ENCODE measurements at regions not wholly inside any gene's neighbourhood (a gene's known extent, or its start where the extent isn't known, plus 50 kb on each side); places are given as distances from the start of the nearest gene placed in this dataset.

GRCh38 chr5:117054141-117054540, 479.5 kb upstream of the SEMA6A start:
- intact Hi-C loops (cut with DNase I), result no loop called here
- Histone ChIP-seq H3K9me3 (no peaks in the 10 kb centered on the region), H3K4me1 (no peaks in the 10 kb centered on the region), H3K36me3 (no peaks in the 10 kb centered on the region), H3K27me3 (no peaks in the 10 kb centered on the region), H3K4me3 (no peak overlapping the region), H3K27ac (no peak overlapping the region)
- no peak for DNase-seq (ENCODE audit: extremely low spot score in 2 of 2)
- TF ChIP-seq POLR2A (IDR thresholded peaks at IDR 0.05), result no peak
- TF ChIP-seq POLR2AphosphoS5 (IDR thresholded peaks at IDR 0.05; ENCODE audit: insufficient read depth in 1 of 2, low read depth in 1 of 2), result no peak
- TF ChIP-seq CTCF (IDR thresholded peaks at IDR 0.05), result no peak

GRCh38 chr5:117041926-117042595, 467.4 kb upstream of the SEMA6A start:
- Histone ChIP-seq H3K27me3 (no peaks in the 10 kb centered on the region), H3K36me3 (no peaks in the 10 kb centered on the region), H3K4me1 (no peaks in the 10 kb centered on the region), H3K4me3 (no peak overlapping the region), H3K27ac (no peak overlapping the region), H3K9me3 (no peaks in the 10 kb centered on the region)
- intact Hi-C loops (cut with DNase I), result no loop called here
- no peak for TF ChIP-seq POLR2A (IDR thresholded peaks at IDR 0.05)
- no peak for TF ChIP-seq POLR2AphosphoS5 (IDR thresholded peaks at IDR 0.05; ENCODE audit: insufficient read depth in 1 of 2, low read depth in 1 of 2)
- TF ChIP-seq CTCF (IDR thresholded peaks at IDR 0.05), result no peak
- no peak for DNase-seq (ENCODE audit: extremely low spot score in 2 of 2)

GRCh38 chr5:117039035-117039434, 464.4 kb upstream of the SEMA6A start:
- no peaks in the 10 kb centered on the region for H3K9me3 ChIP-seq

GRCh38 chr5:117027384-117027783, 452.8 kb upstream of the SEMA6A start:
- no peaks in the 10 kb centered on the region for H3K36me3 ChIP-seq
- no peak overlapping the region for H3K27ac ChIP-seq
- H3K9me3 ChIP-seq, result no peaks in the 10 kb centered on the region

More at GRCh38 chr5:117039035-117039434, 464.4 kb upstream of the SEMA6A start:
- Histone ChIP-seq H3K4me3 (no peak overlapping the region), H3K36me3 (no peaks in the 10 kb centered on the region), H3K27ac (no peak overlapping the region), H3K27me3 (no peaks in the 10 kb centered on the region), H3K4me1 (no peaks in the 10 kb centered on the region)
- intact Hi-C loops (cut with DNase I), result no loop called here
- TF ChIP-seq POLR2A (IDR thresholded peaks at IDR 0.05), result no peak
- no peak for DNase-seq (ENCODE audit: extremely low spot score in 2 of 2)

GRCh38 chr5:117020999-117021398, 446.4 kb upstream of the SEMA6A start:
- Histone ChIP-seq H3K27me3 (no peaks in the 10 kb centered on the region), H3K9me3 (no peaks in the 10 kb centered on the region), H3K4me3 (no peak overlapping the region), H3K36me3 (no peaks in the 10 kb centered on the region), H3K27ac (no peak overlapping the region), H3K4me1 (no peaks in the 10 kb centered on the region)
- TF ChIP-seq POLR2A (IDR thresholded peaks at IDR 0.05) (no peak), POLR2AphosphoS5 (IDR thresholded peaks at IDR 0.05; ENCODE audit: insufficient read depth in 1 of 2, low read depth in 1 of 2) (no peak), CTCF (IDR thresholded peaks at IDR 0.05) (no peak)
- intact Hi-C loops (cut with DNase I), result no loop called here
- DNase-seq (ENCODE audit: extremely low spot score in 2 of 2), result no peak

More at GRCh38 chr5:117027384-117027783, 452.8 kb upstream of the SEMA6A start:
- TF ChIP-seq POLR2A (IDR thresholded peaks at IDR 0.05), result no peak
- TF ChIP-seq POLR2AphosphoS5 (IDR thresholded peaks at IDR 0.05; ENCODE audit: insufficient read depth in 1 of 2, low read depth in 1 of 2), result no peak
- TF ChIP-seq CTCF (IDR thresholded peaks at IDR 0.05), result no peak
- Histone ChIP-seq H3K27me3 (no peaks in the 10 kb centered on the region), H3K4me3 (no peak overlapping the region), H3K4me1 (no peaks in the 10 kb centered on the region)
- no peak for DNase-seq (ENCODE audit: extremely low spot score in 2 of 2)
- intact Hi-C loops (cut with DNase I), result no loop called here

All from vagina (tissue), 2 donors.